NCI-H345 treated with DMSO at 0.1 percent for 48 hours (cell line): ENCODE measurements at regions not wholly inside any gene's neighbourhood (a gene's known extent, or its start where the extent isn't known, plus 50 kb on each side); places are given as distances from the start of the nearest gene placed in this dataset.

ENCODE experiments used
- DNase-seq: peaks from one replicate; lab custom pipeline; 2025; ENCODE audit not compliant: unreplicated experiment; lab: John Stamatoyannopoulos, UW

GRCh38 chr13:106789911-106790310 is 222.0 kb upstream of the ARGLU1 start:
- no peak for DNase-seq

- no peak for DNase-seq
Observed at GRCh38 chr13:106786006-106786563, 218.1 kb upstream of the ARGLU1 start.

- DNase-seq: no peak
Observed at GRCh38 chr13:106774621-106775020, 206.7 kb upstream of the ARGLU1 start.

GRCh38 chr13:106772006-106772601 is 204.2 kb upstream of the ARGLU1 start:
- DNase-seq: no peak

GRCh38 chr13:106768991-106769390 is 201.1 kb upstream of the ARGLU1 start:
- no peak for DNase-seq

- DNase-seq: no peak
Observed at GRCh38 chr13:106762708-106763107, 194.8 kb upstream of the ARGLU1 start.

- DNase-seq: no peak
Observed at GRCh38 chr13:106756446-106756845, 188.5 kb upstream of the ARGLU1 start.

GRCh38 chr13:106755542-106755941 is 187.6 kb upstream of the ARGLU1 start:
- no peak for DNase-seq

- no peak for DNase-seq
Observed at GRCh38 chr13:106753251-106753650, 185.3 kb upstream of the ARGLU1 start.

GRCh38 chr13:106752584-106753170 is 184.7 kb upstream of the ARGLU1 start:
- DNase-seq: no peak

GRCh38 chr13:106748785-106749184 is 180.8 kb upstream of the ARGLU1 start:
- DNase-seq: no peak

GRCh38 chr13:106744516-106744915 is 176.6 kb upstream of the ARGLU1 start:
- DNase-seq: no peak

- no peak for DNase-seq
Observed at GRCh38 chr13:106738186-106738678, 170.3 kb upstream of the ARGLU1 start.

- DNase-seq: no peak
Observed at GRCh38 chr13:106736941-106737340, 169.0 kb upstream of the ARGLU1 start.

- no peak for DNase-seq
Observed at GRCh38 chr13:106734198-106734597, 166.3 kb upstream of the ARGLU1 start.

- DNase-seq: no peak
Observed at GRCh38 chr13:106723036-106723435, 155.1 kb upstream of the ARGLU1 start.

GRCh38 chr13:106722620-106723019 is 154.7 kb upstream of the ARGLU1 start:
- DNase-seq: no peak

GRCh38 chr13:106721599-106721998 is 153.7 kb upstream of the ARGLU1 start:
- DNase-seq: no peak

GRCh38 chr13:106714271-106714982 is 146.5 kb upstream of the ARGLU1 start:
- no peak for DNase-seq

- no peak for DNase-seq
Observed at GRCh38 chr13:106712381-106712780, 144.4 kb upstream of the ARGLU1 start.

- DNase-seq: no peak
Observed at GRCh38 chr13:106710266-106710665, 142.3 kb upstream of the ARGLU1 start.

GRCh38 chr13:106709522-106709921 is 141.6 kb upstream of the ARGLU1 start:
- no peak for DNase-seq
